GM19372 (cell line): ENCODE measurements at regions not wholly inside any gene's neighbourhood (a gene's known extent, or its start where the extent isn't known, plus 50 kb on each side); places are given as distances from the start of the nearest gene placed in this dataset.
"Not testable (repeated sequence)": the region's sequence is repeated elsewhere in the genome, so short reads cannot be mapped to it uniquely, and the experiment has no call there.

Source experiments
- ATAC-seq: cut with Tn5 transposase; IDR thresholded peaks from one replicate; pipeline ENCODE4 v1.9.1; 2021; ENCODE audit warnings: mild to moderate bottlenecking, low read depth, moderate library complexity; ENCODE audit not compliant: unreplicated experiment

- no peak for ATAC-seq
These were observed 111.7 kb upstream of the ZEB2 start for GRCh38 chr2:144631636-144632035.

DNA sequence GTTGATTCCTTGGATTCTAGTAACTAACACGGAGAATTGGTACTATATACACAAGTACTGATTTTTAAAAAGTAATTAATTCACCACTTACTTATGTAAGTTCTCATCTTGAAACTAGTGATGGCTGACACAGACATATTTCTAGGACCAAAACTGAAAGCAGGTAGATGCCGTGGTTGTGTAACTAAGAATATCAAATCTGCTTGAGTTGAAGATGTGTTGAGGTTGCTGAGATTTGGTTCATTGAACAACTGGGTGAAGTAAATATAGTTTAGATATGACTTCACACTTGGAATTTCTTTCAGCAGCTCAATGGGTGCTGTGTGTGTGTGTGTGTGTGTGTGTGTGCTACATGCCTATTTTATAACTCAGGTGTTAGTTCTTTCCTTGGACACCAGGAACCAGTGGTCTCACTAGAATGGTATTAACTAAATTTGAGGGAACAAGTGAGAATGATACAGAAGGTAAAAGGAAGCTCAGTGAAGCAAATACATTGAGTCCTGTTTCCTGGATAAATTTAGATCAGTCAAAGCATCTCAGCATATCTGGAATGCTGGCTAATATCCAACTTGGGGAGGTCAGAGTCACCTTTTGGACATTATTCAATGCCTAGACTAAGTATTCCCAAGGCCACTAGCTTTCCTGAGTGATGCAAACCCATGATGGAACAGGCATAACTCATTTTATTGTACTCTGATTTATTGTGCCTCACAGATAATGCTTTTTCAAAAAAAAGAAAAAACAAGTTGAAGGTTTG, 110.7 kb upstream of the ZEB2 start:
- ATAC-seq, result peak; percentile 94

DNA sequence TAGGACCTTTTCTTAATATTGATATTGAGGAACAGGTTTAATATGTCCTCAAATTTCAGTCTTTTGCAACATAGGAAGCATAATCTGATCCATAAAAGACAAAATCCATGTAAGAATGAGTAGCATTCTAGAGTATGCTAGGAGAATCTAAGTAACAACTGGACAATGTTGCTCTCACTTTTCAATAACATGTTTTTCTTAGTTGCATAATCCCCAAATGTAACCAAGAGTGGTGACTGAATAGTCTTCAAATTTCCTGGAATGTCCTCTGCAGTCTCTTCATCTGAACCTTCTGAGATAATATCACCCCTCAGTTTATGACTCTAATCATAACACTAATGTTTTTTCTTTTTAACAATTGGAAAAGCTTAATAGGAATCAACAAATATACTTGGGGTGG, 110.0 kb upstream of the ZEB2 start:
- ATAC-seq, result no peak

GRCh38 chr2:144628566-144628965, 108.6 kb upstream of the ZEB2 start:
- ATAC-seq, result no peak

DNA sequence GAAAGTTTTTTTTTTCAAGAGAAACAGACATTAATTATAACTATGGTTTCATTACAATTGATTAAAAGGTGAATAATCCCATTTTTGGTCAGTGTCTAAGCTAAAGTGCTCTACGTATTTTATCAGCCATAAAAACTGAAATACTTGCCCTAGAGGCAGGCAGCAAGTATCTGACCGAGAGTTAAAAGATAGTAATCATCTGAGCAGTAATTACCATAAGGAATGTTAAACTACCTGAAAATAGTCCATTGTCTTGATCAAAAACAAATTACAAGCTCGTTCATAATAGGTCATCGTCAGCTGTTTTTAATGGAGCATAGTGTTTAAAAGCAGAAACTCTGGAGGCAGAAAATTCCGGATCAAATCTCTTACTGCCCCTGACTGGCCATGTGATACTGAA, 105.7 kb upstream of the ZEB2 start:
- no peak for ATAC-seq

DNA sequence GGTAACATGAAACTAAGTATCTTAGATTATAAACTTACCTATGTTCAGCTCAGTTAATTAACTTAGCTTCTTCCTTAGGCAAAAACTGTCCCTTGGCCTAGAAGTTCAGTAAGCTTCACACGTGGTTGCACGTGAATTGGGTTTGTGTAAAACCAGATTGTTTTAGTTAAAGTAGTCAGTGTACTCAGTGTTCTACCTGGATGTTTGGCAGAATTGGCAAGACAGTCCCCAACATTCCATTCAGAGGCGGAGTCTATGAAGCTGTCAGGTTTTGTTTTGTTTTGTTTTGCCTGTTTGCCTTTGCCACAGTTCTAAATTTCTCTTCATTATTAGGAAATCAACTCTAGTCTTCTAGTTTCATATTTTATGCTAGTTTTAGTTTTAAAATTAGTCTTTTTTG, 105.3 kb upstream of the ZEB2 start:
- ATAC-seq, result no peak

DNA sequence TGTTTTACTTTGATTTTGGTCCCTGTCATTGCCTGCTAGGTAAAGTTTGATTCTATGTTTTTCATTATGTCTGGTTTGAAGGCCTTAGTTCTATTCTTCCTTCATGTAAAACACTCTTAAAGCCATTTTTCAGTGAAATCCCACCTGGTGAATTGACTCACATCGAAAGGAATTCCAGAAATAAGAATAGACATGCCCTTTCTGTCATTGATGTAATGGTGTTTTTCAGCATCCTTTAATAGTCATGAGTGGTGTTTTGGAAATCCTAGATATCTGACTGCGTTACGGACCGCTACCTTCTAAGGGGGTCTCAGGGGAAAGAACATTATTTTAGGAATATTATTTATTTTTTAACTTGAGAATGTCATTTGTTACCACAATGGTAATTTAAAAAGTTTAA, 104.5 kb upstream of the ZEB2 start:
- ATAC-seq, result no peak

- ATAC-seq, result not testable (repeated sequence)
These were observed 102.5 kb upstream of the ZEB2 start for GRCh38 chr2:144622373-144622772.

- no peak for ATAC-seq
These were observed 101.3 kb upstream of the ZEB2 start for GRCh38 chr2:144621266-144621665.

GRCh38 chr2:144619760-144620159, 99.8 kb upstream of the ZEB2 start:
- no peak for ATAC-seq

DNA sequence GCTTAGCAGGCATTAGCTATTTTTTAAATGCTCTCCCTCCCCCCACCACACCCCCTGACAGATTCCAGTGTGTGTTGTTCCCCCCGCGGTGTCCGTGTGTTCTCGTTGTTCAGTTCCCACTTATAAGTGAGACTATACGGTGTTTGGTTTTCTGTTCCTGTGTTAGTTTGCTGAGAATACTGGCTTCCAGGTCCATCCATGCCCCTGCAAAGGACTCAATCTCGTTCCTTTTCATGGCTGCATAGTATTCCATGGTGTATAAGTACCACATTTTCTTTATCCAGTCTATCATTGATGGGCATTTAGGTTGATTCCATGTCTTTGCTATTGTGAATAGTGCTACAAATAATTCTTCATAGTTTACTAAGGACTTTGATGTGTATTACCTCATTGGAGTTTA, 97.3 kb upstream of the ZEB2 start:
- ATAC-seq, result not testable (repeated sequence)

- ATAC-seq, result no peak
These were observed 96.1 kb upstream of the ZEB2 start for GRCh38 chr2:144615866-144616565.

- ATAC-seq, result no peak
These were observed 88.1 kb upstream of the ZEB2 start for GRCh38 chr2:144607891-144608521.

DNA sequence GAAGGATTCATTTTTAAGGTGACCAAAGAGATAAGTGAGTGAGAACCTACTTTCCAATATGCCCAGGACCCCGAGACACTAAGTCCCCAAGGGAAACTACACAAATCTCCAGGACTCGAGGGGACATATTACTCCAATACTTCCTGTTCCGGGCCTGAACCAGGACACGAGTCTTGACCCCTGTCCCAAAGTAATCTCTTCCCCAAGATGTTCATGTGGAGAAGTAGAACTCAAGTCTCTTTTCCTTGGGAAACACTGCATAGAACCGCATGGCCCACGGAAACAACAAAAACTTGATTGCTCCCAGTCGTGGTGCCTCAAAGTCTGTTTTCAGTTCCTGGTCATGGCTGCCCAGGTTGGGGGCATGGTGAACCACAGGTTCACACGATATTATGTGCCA, 87.2 kb upstream of the ZEB2 start:
- ATAC-seq, result no peak

DNA sequence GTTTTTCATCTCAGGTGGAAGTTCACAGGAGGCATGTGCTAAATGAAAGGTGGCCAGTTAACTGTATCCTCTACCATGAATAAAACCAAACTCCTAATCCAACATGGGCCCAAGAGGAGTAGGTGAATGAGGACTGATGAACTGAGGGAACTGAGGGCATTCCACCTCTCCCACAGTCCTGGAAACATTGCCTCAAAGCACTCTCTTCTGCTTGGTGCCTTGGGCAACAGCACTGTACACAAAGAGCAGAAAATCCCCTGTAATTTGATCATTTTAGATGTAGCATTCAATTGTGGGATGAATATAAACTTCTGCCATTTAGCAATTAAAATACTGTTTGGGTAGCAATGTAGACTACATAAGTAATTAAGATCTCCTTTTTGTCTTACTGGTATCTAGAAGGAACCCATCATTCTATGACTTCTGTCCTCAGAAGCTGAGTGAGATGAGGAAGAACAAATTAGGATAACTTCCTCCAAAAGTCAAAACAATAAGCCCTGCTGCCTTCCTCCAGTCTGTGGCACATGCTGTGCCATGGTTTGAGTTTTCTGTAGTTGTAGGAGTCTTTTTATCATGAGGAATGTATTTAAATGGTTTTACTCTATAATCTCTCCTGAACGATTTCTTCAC, 86.7 kb upstream of the ZEB2 start:
- no peak for ATAC-seq

DNA sequence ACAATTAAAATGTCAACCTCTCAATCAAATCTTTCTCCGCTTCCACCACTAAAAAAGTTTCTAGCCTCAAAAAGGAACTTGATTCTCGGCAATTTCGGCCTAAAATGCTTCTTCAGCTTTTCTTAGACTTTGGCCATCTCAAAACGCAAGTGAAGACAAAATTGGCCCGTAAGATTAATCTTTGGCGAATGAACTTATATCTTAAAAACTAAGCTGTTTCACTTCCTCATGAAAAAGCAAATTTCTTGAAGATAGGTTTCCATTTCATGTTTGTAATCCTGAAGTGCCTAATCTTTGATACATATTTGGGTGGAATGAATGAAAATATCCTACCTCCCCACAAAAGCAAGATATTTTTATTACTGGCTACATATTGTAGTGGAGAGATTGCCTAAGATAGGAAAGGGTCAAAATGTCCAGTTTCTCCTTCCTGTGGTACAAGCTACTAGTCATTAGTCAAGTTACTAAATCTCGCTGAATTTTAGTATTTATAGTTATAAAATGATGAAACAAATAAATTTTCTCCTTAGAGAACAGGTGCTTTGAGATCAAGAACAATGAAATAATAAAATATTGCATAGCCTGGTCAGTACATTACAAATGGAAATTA, 85.4 kb upstream of the ZEB2 start:
- ATAC-seq, result no peak

DNA sequence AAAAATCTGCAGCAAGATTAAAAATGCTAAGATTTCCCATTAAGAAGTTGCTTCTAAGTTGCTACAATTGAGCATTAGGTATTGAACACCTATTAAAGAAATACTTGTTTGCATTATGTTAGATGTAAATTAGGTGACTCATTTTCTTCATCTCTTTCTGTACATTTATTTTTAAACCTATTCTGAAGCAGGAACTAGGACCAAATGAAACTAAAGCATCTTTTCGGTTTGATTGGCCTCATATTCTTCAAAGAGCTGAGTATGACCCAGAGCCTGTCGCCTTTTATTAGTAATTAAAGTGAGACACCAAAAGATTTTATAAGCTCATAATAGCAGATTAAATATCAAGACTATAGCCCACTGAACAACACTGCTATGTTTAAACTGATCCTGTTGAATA, 83.4 kb upstream of the ZEB2 start:
- ATAC-seq, result no peak

- ATAC-seq, result no peak
These were observed 79.0 kb upstream of the ZEB2 start for GRCh38 chr2:144598906-144599305.

- no peak for ATAC-seq
These were observed 78.1 kb upstream of the ZEB2 start for GRCh38 chr2:144597894-144598593.

DNA sequence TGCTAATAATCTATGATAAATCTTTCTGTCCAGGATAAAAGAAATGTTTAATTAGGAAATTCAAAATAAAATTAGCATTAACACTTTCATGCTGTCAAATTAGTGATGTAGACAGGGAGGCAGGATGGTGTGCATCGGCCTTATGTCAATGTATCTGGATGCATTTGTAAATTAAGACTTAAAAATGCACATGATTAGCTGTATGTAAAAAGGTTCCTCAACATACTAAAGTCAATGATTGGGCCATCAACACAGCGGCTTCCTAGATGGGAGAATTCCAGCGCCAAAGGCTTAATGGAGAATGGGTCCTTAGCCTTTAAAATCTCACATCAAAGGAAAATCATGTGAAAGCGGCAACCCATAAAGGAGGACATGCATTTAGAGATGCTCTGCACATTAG, 77.5 kb upstream of the ZEB2 start:
- ATAC-seq, result no peak
